Type B pancreatic cell (in vitro differentiated cells): ENCODE measurements at regions not wholly inside any gene's neighbourhood (a gene's known extent, or its start where the extent isn't known, plus 50 kb on each side); places are given as distances from the start of the nearest gene placed in this dataset.

Source experiments
- DNase-seq: peaks from one replicate; pipeline ENCODE4 v3.0.0; 2021; ENCODE audit warnings: mixed read lengths; ENCODE audit not compliant: unreplicated experiment; ENCODE audit errors: extremely low spot score
- H3K27ac Mint-ChIP-seq: 2 replicates; pipeline ENCODE4 v1.8.0; 2021; ENCODE audit warnings: mild to moderate bottlenecking, mixed read lengths
- H3K27me3 Mint-ChIP-seq: 2 replicates; pipeline ENCODE4 v1.8.0; 2021; ENCODE audit warnings: mixed read lengths
- H3K36me3 Mint-ChIP-seq: 2 replicates; pipeline ENCODE4 v1.8.0; 2021; ENCODE audit warnings: mixed read lengths
- H3K4me1 Mint-ChIP-seq: one replicate; pipeline ENCODE4 v1.8.0; 2021; ENCODE audit warnings: mixed read lengths; ENCODE audit not compliant: unreplicated experiment
- H3K4me3 Mint-ChIP-seq: 2 replicates; pipeline ENCODE4 v1.8.0; 2021; ENCODE audit warnings: mild to moderate bottlenecking, mixed read lengths
- H3K9me3 Mint-ChIP-seq: 2 replicates; pipeline ENCODE4 v1.8.0; 2021; ENCODE audit warnings: mixed read lengths
- TF ChIP-seq, protein P1 (sequence below): fragments of 200-600 bp; sonication (generic); conservative IDR thresholded peaks from 2 replicates; pipeline ENCODE4 v1.5.0; 2021; ENCODE audit warnings: antibody characterized with exemption, mild to moderate bottlenecking

DNA sequence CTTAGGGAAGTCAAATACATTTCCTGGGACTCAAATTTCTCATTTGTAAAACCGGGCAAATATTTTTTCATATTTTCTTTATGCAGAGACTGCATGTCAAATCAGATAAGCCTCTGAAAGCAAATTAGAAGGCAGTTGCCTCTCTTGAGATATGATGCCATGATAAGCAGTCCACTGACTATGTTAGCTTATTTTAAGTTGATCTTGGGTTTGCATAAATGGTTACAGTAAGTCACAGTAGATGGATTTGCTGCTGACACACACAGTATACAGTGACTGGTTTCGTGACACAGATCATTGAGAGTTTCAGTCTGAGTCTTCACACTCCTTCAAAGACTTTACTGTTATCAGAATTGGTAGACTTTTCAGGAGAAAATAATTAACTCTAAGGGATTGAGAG, 927.6 kb upstream of the CDH8 start:
- H3K4me3 Mint-ChIP-seq: no peak overlapping the region
- peaks cover 6% of the 10 kb centered on the region for H3K4me1 Mint-ChIP-seq
- no peak for DNase-seq
- H3K27ac Mint-ChIP-seq: no peak overlapping the region
- H3K27me3 Mint-ChIP-seq: no peaks in the 10 kb centered on the region
- H3K9me3 Mint-ChIP-seq: no peaks in the 10 kb centered on the region
- TF ChIP-seq, protein P1, sequence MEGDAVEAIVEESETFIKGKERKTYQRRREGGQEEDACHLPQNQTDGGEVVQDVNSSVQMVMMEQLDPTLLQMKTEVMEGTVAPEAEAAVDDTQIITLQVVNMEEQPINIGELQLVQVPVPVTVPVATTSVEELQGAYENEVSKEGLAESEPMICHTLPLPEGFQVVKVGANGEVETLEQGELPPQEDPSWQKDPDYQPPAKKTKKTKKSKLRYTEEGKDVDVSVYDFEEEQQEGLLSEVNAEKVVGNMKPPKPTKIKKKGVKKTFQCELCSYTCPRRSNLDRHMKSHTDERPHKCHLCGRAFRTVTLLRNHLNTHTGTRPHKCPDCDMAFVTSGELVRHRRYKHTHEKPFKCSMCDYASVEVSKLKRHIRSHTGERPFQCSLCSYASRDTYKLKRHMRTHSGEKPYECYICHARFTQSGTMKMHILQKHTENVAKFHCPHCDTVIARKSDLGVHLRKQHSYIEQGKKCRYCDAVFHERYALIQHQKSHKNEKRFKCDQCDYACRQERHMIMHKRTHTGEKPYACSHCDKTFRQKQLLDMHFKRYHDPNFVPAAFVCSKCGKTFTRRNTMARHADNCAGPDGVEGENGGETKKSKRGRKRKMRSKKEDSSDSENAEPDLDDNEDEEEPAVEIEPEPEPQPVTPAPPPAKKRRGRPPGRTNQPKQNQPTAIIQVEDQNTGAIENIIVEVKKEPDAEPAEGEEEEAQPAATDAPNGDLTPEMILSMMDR: no peak
- no peaks in the 10 kb centered on the region for H3K36me3 Mint-ChIP-seq

DNA sequence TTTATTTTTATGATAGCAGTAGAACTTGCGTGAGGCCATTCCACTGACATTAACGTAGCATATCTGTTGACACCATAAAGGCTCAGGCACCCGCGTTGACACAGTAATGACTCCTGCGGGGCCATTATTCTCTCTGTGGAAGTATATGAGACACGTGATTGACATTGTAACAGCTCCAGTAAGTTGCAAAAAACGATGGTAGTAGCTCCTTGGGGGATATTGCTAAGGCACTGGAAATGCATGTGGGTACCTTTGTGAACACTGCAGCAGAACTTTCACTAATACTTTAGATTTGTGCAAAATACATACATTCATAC, 918.8 kb upstream of the CDH8 start:
- Mint-ChIP-seq H3K27ac (no peak overlapping the region), H3K27me3 (peaks cover 4% of the 10 kb centered on the region)

DNA sequence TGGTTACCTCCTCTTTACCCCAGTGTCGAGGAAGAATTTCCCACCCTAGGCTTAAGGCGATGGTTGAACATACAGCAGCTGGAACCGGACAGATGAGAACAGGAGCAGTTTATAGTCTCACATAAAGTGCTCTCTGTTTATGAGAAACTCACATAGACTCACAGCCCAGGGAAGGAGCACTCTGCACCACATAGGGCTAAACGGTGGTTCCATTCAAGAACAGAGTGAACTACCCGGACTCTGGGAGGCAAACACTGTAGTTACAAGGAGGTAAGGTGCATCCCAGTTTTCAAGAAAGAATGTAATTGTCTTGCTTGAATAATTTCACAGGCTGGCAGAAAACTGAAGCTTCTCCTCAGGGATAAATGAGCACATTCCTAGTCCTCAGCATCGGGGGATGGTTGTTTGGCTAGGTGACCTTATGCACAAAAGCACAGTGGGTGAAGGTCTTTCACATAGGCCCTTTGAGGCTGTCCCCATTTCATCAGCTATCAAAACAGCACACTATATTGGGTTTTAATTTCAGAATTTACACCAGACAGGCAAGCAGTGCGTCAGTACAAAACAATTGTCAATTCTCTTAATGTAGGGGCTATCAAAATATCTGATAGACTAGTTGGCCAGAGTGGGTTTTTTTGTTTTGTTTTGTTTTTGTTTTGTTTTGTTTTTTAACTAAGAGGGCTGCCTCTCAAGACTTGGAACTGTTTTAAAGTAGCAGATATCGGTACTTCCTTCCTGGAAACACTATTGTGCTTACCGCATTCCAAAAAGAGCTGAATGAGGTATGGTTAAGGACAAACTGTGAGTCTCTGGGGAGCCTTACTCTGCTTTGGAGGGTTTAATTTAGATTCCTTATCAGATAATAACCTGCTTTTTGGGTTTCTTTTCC, 918.1 kb upstream of the CDH8 start:
- H3K27me3 Mint-ChIP-seq: peaks cover 4% of the 10 kb centered on the region
- peaks cover 11% of the 10 kb centered on the region for H3K4me1 Mint-ChIP-seq
- H3K36me3 Mint-ChIP-seq: no peaks in the 10 kb centered on the region
- H3K4me3 Mint-ChIP-seq: no peak overlapping the region
- no peak overlapping the region for H3K27ac Mint-ChIP-seq
- DNase-seq: no peak
- TF ChIP-seq, protein P1: no peak
- no peaks in the 10 kb centered on the region for H3K9me3 Mint-ChIP-seq

More for the DNA sequence above, 918.8 kb upstream of the CDH8 start:
- DNase-seq: no peak
- TF ChIP-seq, protein P1: no peak
- H3K4me3 Mint-ChIP-seq: no peak overlapping the region
- H3K36me3 Mint-ChIP-seq: no peaks in the 10 kb centered on the region
- peaks cover 13% of the 10 kb centered on the region for H3K4me1 Mint-ChIP-seq
- no peaks in the 10 kb centered on the region for H3K9me3 Mint-ChIP-seq

DNA sequence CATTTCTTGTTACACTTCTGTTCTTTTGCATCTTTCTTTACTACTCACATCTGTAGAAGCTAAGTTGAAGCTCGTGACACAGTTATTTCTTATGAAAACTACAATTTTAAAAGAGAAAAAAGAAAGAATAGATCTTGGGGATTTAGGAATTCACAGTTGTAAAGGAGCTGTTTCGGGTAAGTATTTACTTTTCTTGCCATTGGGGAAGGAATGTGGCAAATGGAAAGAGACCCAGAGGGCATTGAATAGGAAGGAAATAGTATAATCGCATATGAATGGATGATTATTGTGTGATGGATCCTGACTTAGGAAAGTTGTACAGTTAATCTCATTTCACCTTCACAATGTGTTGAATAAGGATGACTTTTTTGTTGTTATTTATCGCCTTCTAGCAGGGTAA, 914.1 kb upstream of the CDH8 start:
- TF ChIP-seq, protein P1: no peak
- H3K9me3 Mint-ChIP-seq: peaks cover 5% of the 10 kb centered on the region
- no peak for DNase-seq
- peaks cover 11% of the 10 kb centered on the region for H3K4me1 Mint-ChIP-seq
- peaks cover 4% of the 10 kb centered on the region for H3K27me3 Mint-ChIP-seq
- no peaks in the 10 kb centered on the region for H3K36me3 Mint-ChIP-seq
- H3K4me3 Mint-ChIP-seq: no peak overlapping the region
- no peak overlapping the region for H3K27ac Mint-ChIP-seq

DNA sequence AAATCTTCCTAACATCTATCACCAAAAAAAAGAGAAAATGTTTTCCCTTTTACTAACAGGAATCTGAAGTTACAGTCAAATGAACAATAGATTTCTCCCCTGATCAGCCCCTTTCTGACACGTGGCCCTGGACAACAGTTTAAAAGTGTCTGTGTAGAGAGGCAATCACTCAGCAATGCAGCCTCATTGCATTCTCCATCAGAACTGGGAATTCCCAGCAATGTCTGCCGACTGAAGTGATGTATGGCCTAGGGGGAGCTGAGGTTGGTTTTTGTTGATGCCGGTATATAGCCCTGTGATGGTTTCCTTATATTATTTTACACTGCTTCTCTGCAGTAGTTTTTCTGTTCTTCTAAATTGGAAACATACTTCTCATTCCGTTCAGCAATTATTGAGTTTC, 904.3 kb upstream of the CDH8 start:
- no peak overlapping the region for H3K27ac Mint-ChIP-seq
- H3K9me3 Mint-ChIP-seq: no peaks in the 10 kb centered on the region

More for the DNA sequence above, 904.3 kb upstream of the CDH8 start:
- no peak for DNase-seq
- Mint-ChIP-seq H3K27me3 (peaks cover 16% of the 10 kb centered on the region), H3K4me1 (peaks cover 10% of the 10 kb centered on the region), H3K36me3 (no peaks in the 10 kb centered on the region), H3K4me3 (no peak overlapping the region)
- TF ChIP-seq, protein P1: no peak
